SK-N-SH treated with all-trans-retinoic acid at 6 μM for 48 hours (cell line): ENCODE measurements at regions not wholly inside any gene's neighbourhood (a gene's known extent, or its start where the extent isn't known, plus 50 kb on each side); places are given as distances from the start of the nearest gene placed in this dataset.

Experiments
- BACH2 ChIP-seq: fragments of 250-450 bp; sonication (Bioruptor Pico); IDR thresholded peaks from 2 replicates; pipeline ENCODE4 v1.9.0; 2021; ENCODE audit warnings: mild to moderate bottlenecking, borderline replicate concordance
- RARB ChIP-seq: fragments of 250-450 bp; sonication (Bioruptor Pico); IDR thresholded peaks from 2 replicates; pipeline ENCODE4 v1.8.0; 2021; ENCODE audit warnings: mild to moderate bottlenecking, moderate library complexity
- SNAI2 ChIP-seq: fragments of 250-450 bp; sonication (Bioruptor Pico); IDR thresholded peaks from 2 replicates; pipeline ENCODE4 v1.5.0; 2020; ENCODE audit warnings: mild to moderate bottlenecking, moderate library complexity
- ZFP30 ChIP-seq: fragments of 450-650 bp; formaldehyde crosslinking; IDR thresholded peaks from 2 replicates; pipeline ENCODE4 v1.5.0; 2022; ENCODE audit warnings: mild to moderate bottlenecking, moderate library complexity
- ZNF8 ChIP-seq: fragments of 450-650 bp; formaldehyde crosslinking; IDR thresholded peaks from 2 replicates; pipeline ENCODE4 v1.5.0; 2020; ENCODE audit warnings: mild to moderate bottlenecking, moderate library complexity
- TF ChIP-seq, protein P1 (sequence below): fragments of 250-450 bp; sonication (Bioruptor Pico); IDR thresholded peaks from 2 replicates; pipeline ENCODE4 v1.8.0; 2020; ENCODE audit warnings: mild to moderate bottlenecking, moderate library complexity, borderline replicate concordance

DNA sequence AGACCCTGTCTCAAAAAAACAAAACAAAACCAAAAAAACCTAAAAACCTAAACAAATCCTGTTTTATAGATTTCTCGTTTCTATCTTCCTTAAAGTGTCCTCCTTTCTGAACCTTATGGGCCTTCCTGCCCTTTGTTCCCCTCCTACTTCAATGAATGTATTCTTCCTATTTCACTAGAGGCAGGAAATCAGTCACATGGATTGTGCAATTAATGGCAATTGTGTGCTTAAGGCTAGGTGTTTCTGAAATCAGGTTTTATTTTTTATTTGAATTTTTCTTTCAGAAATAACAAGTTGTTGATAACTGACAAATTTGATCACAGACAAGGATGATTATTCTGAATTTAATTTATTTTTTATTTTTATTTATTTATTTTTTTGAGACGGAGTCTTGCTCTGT lies 220.6 kb upstream of the SEMA6A start:
- TF ChIP-seq RARB (CRISPR knock-in tag) (no peak), BACH2 (CRISPR knock-in tag) (no peak), ZNF8 (CRISPR knock-in tag) (no peak), ZFP30 (CRISPR knock-in tag) (no peak), SNAI2 (CRISPR knock-in tag) (no peak)
- TF ChIP-seq, protein P1, sequence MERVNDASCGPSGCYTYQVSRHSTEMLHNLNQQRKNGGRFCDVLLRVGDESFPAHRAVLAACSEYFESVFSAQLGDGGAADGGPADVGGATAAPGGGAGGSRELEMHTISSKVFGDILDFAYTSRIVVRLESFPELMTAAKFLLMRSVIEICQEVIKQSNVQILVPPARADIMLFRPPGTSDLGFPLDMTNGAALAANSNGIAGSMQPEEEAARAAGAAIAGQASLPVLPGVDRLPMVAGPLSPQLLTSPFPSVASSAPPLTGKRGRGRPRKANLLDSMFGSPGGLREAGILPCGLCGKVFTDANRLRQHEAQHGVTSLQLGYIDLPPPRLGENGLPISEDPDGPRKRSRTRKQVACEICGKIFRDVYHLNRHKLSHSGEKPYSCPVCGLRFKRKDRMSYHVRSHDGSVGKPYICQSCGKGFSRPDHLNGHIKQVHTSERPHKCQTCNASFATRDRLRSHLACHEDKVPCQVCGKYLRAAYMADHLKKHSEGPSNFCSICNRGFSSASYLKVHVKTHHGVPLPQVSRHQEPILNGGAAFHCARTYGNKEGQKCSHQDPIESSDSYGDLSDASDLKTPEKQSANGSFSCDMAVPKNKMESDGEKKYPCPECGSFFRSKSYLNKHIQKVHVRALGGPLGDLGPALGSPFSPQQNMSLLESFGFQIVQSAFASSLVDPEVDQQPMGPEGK (CRISPR knock-in tag), result no peak
